ENCODE measurements at regions not wholly inside any gene's neighbourhood (a gene's known extent, or its start where the extent isn't known, plus 50 kb on each side); places are given as distances from the start of the nearest gene placed in this dataset.

- H4K8ac ChIP-seq (ENCODE audit: extremely low read depth, insufficient read depth, low read length) = no peak overlapping the region
- no peak overlapping the region for H2BK12ac ChIP-seq (ENCODE audit: low read depth, low read length)
- H3K4me1 ChIP-seq (replicated peaks in 1 of 4; ENCODE audit: control insufficient read depth in 3 of 4, insufficient read depth in 4 of 4, low read length in 3 of 4) = 0 out of 7 replicates have a peak, but pooled peaks cover 0 to 2% (median 0%) of the 10 kb centered on the region in 4 experiments
- no peak overlapping the region for H3K4me3 ChIP-seq (ENCODE audit: extremely low read depth in 1 of 4, insufficient read depth in 2 of 4, low read depth in 3 of 4, low read length in 4 of 4)
- H2BK15ac ChIP-seq (ENCODE audit: low read length) = no peak overlapping the region
- no peak for FAIRE-seq
- H3K23ac ChIP-seq (ENCODE audit: insufficient read length) = no peak overlapping the region
- no peaks in the 10 kb centered on the region for H3K9me3 ChIP-seq (ENCODE audit: insufficient read depth in 2 of 2, low read depth in 1 of 2, low read length in 1 of 2)
- H2AFZ ChIP-seq (ENCODE audit: low read length) = no peak overlapping the region
- no peak overlapping the region for H2AK5ac ChIP-seq (ENCODE audit: low read depth, low read length)
- no peak overlapping the region for H2BK5ac ChIP-seq (ENCODE audit: low read depth, low read length)
- no peak overlapping the region for H3K4ac ChIP-seq (replicated peaks; ENCODE audit: insufficient read length, low read depth, low read length)
- no peak overlapping the region for H3K18ac ChIP-seq (ENCODE audit: extremely low read depth, low read length)
- no peaks in the 10 kb centered on the region for H3K27me3 ChIP-seq (replicated peaks in 1 of 4; ENCODE audit: control insufficient read depth in 3 of 4, extremely low read depth in 1 of 4, insufficient read depth in 3 of 4, low read length in 3 of 4)
- no peak overlapping the region for H4K91ac ChIP-seq (replicated peaks; ENCODE audit: insufficient read length, low read length)
- H3K79me2 ChIP-seq (ENCODE audit: control insufficient read depth in 1 of 2, insufficient read depth in 2 of 2, low read length in 2 of 2) = no peaks in the 10 kb centered on the region
- H4K5ac ChIP-seq (ENCODE audit: insufficient read length, low read depth, low read length) = no peak overlapping the region
- WGBS, 2 experiments (ENCODE audit: extremely low coverage in 1 of 2, insufficient coverage in 1 of 2, insufficient read length in 1 of 2, insufficient replicate concordance in 2 of 2, low coverage in 1 of 2, low lambda C conversion rate in 2 of 2, missing lambda C conversion rate in 1 of 2) = 98% methylated on average over 3 of the region's 3 CpGs; no CpG with 5 or more reads in 1 of the 2 experiments
- H3K79me1 ChIP-seq (ENCODE audit: low read depth, low read length) = no peaks in the 10 kb centered on the region
- no peak for DNase-seq (ENCODE audit: low read depth in 1 of 2, low spot score in 2 of 2)
- no peaks in the 10 kb centered on the region for H3K36me3 ChIP-seq (ENCODE audit: control insufficient read depth in 2 of 4, insufficient read depth in 4 of 4, low read length in 3 of 4)
- no peak overlapping the region for H3K14ac ChIP-seq (ENCODE audit: insufficient read length)
- H3K4me2 ChIP-seq (ENCODE audit: insufficient read depth in 1 of 2, low read depth in 2 of 2, low read length in 2 of 2) = no peak overlapping the region
- H3K27ac ChIP-seq (ENCODE audit: low read depth, low read length) = no peak overlapping the region
- ChIA-PET CTCF (ENCODE audit: partially characterized antibody) (interaction anchor here (0.7 to 1.2 kb wide), 3 partner anchors 11 to 924 kb away, joined by 3 to 5 read pairs (median 3); no protein-coding TSS in a partner anchor), POLR2A (ENCODE audit: partially characterized antibody) (no interaction called here)
- H4K20me1 ChIP-seq (replicated peaks in 1 of 2; ENCODE audit: control insufficient read depth in 1 of 2, insufficient read depth in 2 of 2, low read length in 2 of 2) = no peaks in the 10 kb centered on the region
- no peak overlapping the region for H3K9ac ChIP-seq (replicated peaks in 1 of 4; ENCODE audit: extremely low read depth in 1 of 4, low read depth in 3 of 4, low read length in 3 of 4)
- no peak for TF ChIP-seq TAF7 (optimal IDR thresholded peaks at IDR 0.05; ENCODE audit: borderline replicate concordance, low read depth, low read length)
- no peak for TF ChIP-seq CREB1 (IDR thresholded peaks at IDR 0.05)
- TF ChIP-seq JUN (IDR thresholded peaks at IDR 0.05; ENCODE audit: low read depth, low read length) = no peak
- TF ChIP-seq CBX8 (IDR thresholded peaks at IDR 0.05; ENCODE audit: borderline replicate concordance, low read depth, low read length) = no peak
- no peak for TF ChIP-seq TAF1 (IDR thresholded peaks at IDR 0.05; ENCODE audit: low read depth, low read length)
- TF ChIP-seq TEAD4 (IDR thresholded peaks at IDR 0.05; ENCODE audit: low read depth, low read length) = no peak
- TF ChIP-seq RNF2 (IDR thresholded peaks at IDR 0.05; ENCODE audit: borderline replicate concordance, low read depth, low read length, missing control alignments, poor library complexity, severe bottlenecking) = no peak
- TF ChIP-seq SIX5 (IDR thresholded peaks at IDR 0.05; ENCODE audit: low read depth, low read length) = no peak
- TF ChIP-seq POLR2A (IDR thresholded peaks at IDR 0.05; ENCODE audit: control extremely low read depth in 1 of 2, low read depth in 2 of 2, low read length in 2 of 2) = no peak
- no peaks in the 10 kb centered on the region; the same call in 1 of the 2 replicates for H3K23me2 ChIP-seq (ENCODE audit: low read depth, low read length)
- no peak overlapping the region for H2BK120ac ChIP-seq (replicated peaks; ENCODE audit: low read depth, low read length)
- no peak overlapping the region for H2BK20ac ChIP-seq (ENCODE audit: low read length)
- H3K56ac ChIP-seq (replicated peaks; ENCODE audit: insufficient read length, low read depth, low read length) = no peak overlapping the region
Measured at GRCh38 chr13:105984236-105984635, 551.2 kb downstream of the EFNB2 start.
